IMR-90 (cell line): ENCODE measurements at regions not wholly inside any gene's neighbourhood (a gene's known extent, or its start where the extent isn't known, plus 50 kb on each side); places are given as distances from the start of the nearest gene placed in this dataset.

Source experiments
- ATAC-seq: fragments of 200-7000 bp; cut with Tn5 transposase; 2 replicates; pipeline ENCODE4 v1.9.1; 2020; ENCODE audit warnings: low read depth, mild to moderate bottlenecking, moderate library complexity
- BruUV-seq: library from RNA; stranded (reverse); fragments of 400-500 nt; replicated peaks from 2 replicates; lab custom pipeline; 2021; lab: Mats Ljungman, UMichigan
- CTCF ChIA-PET: fragments of 300-600 bp; formaldehyde crosslinking; extraction: SDS; loops from one replicate; lab custom pipeline; 2021; ENCODE audit warnings: antibody characterized with exemption; lab: Yijun Ruan, JAX
- POLR2A ChIA-PET: fragments of 300-600 bp; sonication (Branson Sonifier 250); formaldehyde crosslinking; loops from one replicate; lab custom pipeline; 2022; ENCODE audit warnings: antibody characterized with exemption; ENCODE audit not compliant: unreplicated experiment; lab: Charles Lee
- DNase-seq: peaks from one replicate; pipeline ENCODE4 v3.0.0; 2013
- H2AFZ ChIP-seq: replicated peaks from 2 replicates; pipeline ENCODE3; 2013; ENCODE audit warnings: low read length, mild to moderate bottlenecking; ENCODE audit not compliant: poor library complexity
- H2AK5ac ChIP-seq: 2 replicates; pipeline ENCODE4 v1.6.1; 2013; ENCODE audit warnings: low read depth, low read length, inconsistent platforms
- H2AK9ac ChIP-seq: replicated peaks from 2 replicates; pipeline ENCODE3; 2013; ENCODE audit warnings: mild to moderate bottlenecking, low read depth, low read length, moderate library complexity; ENCODE audit not compliant: poor library complexity
- H2BK120ac ChIP-seq: 2 replicates; pipeline ENCODE4 v1.6.1; 2013; ENCODE audit warnings: low read depth, low read length, inconsistent platforms
- H2BK15ac ChIP-seq: 3 replicates; pipeline ENCODE4 v1.6.1; 2013; ENCODE audit warnings: low read depth, low read length, inconsistent platforms
- H2BK20ac ChIP-seq: 2 replicates; pipeline ENCODE4 v1.6.1; 2013; ENCODE audit warnings: low read depth, mild to moderate bottlenecking, inconsistent platforms, low read length, moderate library complexity
- H2BK5ac ChIP-seq: 2 replicates; pipeline ENCODE4 v1.6.1; 2013; ENCODE audit warnings: mild to moderate bottlenecking, low read depth, low read length, inconsistent platforms; ENCODE audit not compliant: poor library complexity, severe bottlenecking
- H3K14ac ChIP-seq: replicated peaks from 2 replicates; pipeline ENCODE4 v1.6.1; 2013; ENCODE audit warnings: low read depth, low read length, inconsistent platforms
- H3K18ac ChIP-seq: 2 replicates; pipeline ENCODE4 v1.6.1; 2013; ENCODE audit warnings: low read depth, low read length, control low read depth
- H3K23ac ChIP-seq: 2 replicates; pipeline ENCODE4 v1.6.1; 2013; ENCODE audit warnings: low read depth, low read length, inconsistent platforms
- H3K27ac ChIP-seq: 2 replicates; pipeline ENCODE4 v1.5.1; 2013; ENCODE audit warnings: mild to moderate bottlenecking, control low read depth, low read length; ENCODE audit not compliant: insufficient read depth
- H3K27me3 ChIP-seq: 2 replicates; pipeline ENCODE4 v1.6.1; 2013; ENCODE audit warnings: low read length; ENCODE audit not compliant: control insufficient read depth, insufficient read depth
- H3K36me3 ChIP-seq: 2 replicates; pipeline ENCODE4 v1.6.1; 2013; ENCODE audit warnings: low read length, mixed read lengths; ENCODE audit not compliant: control insufficient read depth, insufficient read depth
- H3K4ac ChIP-seq: 2 replicates; pipeline ENCODE4 v1.6.1; 2013; ENCODE audit warnings: low read depth, low read length, inconsistent platforms
- H3K4me1 ChIP-seq: 2 replicates; pipeline ENCODE4 v1.6.1; 2013; ENCODE audit warnings: low read length, mixed read lengths; ENCODE audit not compliant: control insufficient read depth, insufficient read depth
- H3K4me2 ChIP-seq: 2 replicates; pipeline ENCODE4 v1.6.1; 2013; ENCODE audit warnings: low read depth, mild to moderate bottlenecking, control low read depth, low read length, moderate library complexity
- H3K4me3 ChIP-seq: 2 replicates; pipeline ENCODE4 v1.5.1; 2013; ENCODE audit warnings: low read depth, mild to moderate bottlenecking, control low read depth, low read length, moderate library complexity; ENCODE audit not compliant: insufficient read depth
- H3K56ac ChIP-seq: 2 replicates; pipeline ENCODE4 v1.6.1; 2013; ENCODE audit warnings: low read length, inconsistent platforms; ENCODE audit not compliant: insufficient read depth; ENCODE audit errors: extremely low read depth
- H3K79me1 ChIP-seq, 2 experiments: 2 replicates each; pipeline ENCODE4 v1.6.1; 2013; ENCODE audit warnings: low read length in 2 of 2, inconsistent platforms in 1 of 2, low read depth in 1 of 2
- H3K9ac ChIP-seq: 2 replicates; pipeline ENCODE4 v1.6.1; 2013; ENCODE audit warnings: low read depth, low read length, control low read depth
- H3K9me1 ChIP-seq: 2 replicates; pipeline ENCODE4 v1.6.1; 2013; ENCODE audit warnings: low read length, inconsistent platforms; ENCODE audit not compliant: insufficient read depth
- H3K9me3 ChIP-seq: 2 replicates; pipeline ENCODE4 v1.6.1; 2013; ENCODE audit warnings: low read length; ENCODE audit not compliant: control insufficient read depth, insufficient read depth
- H4K20me1 ChIP-seq: 2 replicates; pipeline ENCODE4 v1.6.1; 2013; ENCODE audit warnings: low read length, inconsistent platforms; ENCODE audit not compliant: insufficient read depth
- H4K5ac ChIP-seq: 2 replicates; pipeline ENCODE4 v1.6.1; 2013; ENCODE audit warnings: mild to moderate bottlenecking, low read depth, low read length, control low read depth
- H4K8ac ChIP-seq, 2 experiments: 2 replicates each; pipeline ENCODE4 v1.6.1; 2013; ENCODE audit warnings: low read depth in 2 of 2, low read length in 2 of 2, control low read depth in 1 of 2, inconsistent platforms in 1 of 2
- H4K91ac ChIP-seq: 2 replicates; pipeline ENCODE4 v1.6.1; 2013; ENCODE audit warnings: low read depth, low read length, inconsistent platforms; ENCODE audit not compliant: insufficient read depth
- BHLHE40 ChIP-seq: fragments of 150-350 bp; IDR thresholded peaks from 2 replicates; pipeline ENCODE4 v1.6.1; 2016; ENCODE audit warnings: mild to moderate bottlenecking, low read depth, low read length
- CEBPB ChIP-seq: IDR thresholded peaks from 2 replicates; pipeline ENCODE4 v1.6.1; 2012; ENCODE audit warnings: low read depth, low read length, improper control_type of control experiment
- CHD1 ChIP-seq: IDR thresholded peaks from 2 replicates; pipeline ENCODE4 v1.6.1; 2012; ENCODE audit warnings: low read depth, low read length, improper control_type of control experiment
- FOS ChIP-seq: fragments of 150-350 bp; IDR thresholded peaks from 2 replicates; pipeline ENCODE4 v1.6.1; 2016; ENCODE audit warnings: low read depth, low read length
- MAZ ChIP-seq: IDR thresholded peaks from 2 replicates; pipeline ENCODE4 v1.6.1; 2012; ENCODE audit warnings: low read depth, mild to moderate bottlenecking, low read length, improper control_type of control experiment, moderate library complexity, borderline replicate concordance
- POLR2A ChIP-seq: IDR thresholded peaks from 2 replicates; pipeline ENCODE4 v1.6.1; 2012; ENCODE audit warnings: mild to moderate bottlenecking, low read depth, low read length
- RAD21 ChIP-seq: IDR thresholded peaks from 2 replicates; pipeline ENCODE4 v1.6.1; 2012; ENCODE audit warnings: low read length, improper control_type of control experiment
- RFX5 ChIP-seq: IDR thresholded peaks from 2 replicates; pipeline ENCODE4 v1.8.0; 2012; ENCODE audit warnings: low read depth, mild to moderate bottlenecking, low read length, moderate library complexity
- SMC3 ChIP-seq: fragments of 150-350 bp; IDR thresholded peaks from 2 replicates; pipeline ENCODE4 v1.6.1; 2016; ENCODE audit warnings: low read depth, mild to moderate bottlenecking, antibody characterized with exemption, low read length, moderate library complexity
- WGBS, 2 experiments: methylation state at CpG; one replicate each; pipeline versions ENCODE4 v1.1.5 to v1.1.7; 2013; ENCODE audit warnings: missing lambda C conversion rate in 2 of 2; ENCODE audit not compliant: insufficient read length in 1 of 2; ENCODE audit errors: extremely low coverage in 2 of 2; 5-methylcytosine and 5-hydroxymethylcytosine counted together
- dilution Hi-C: fragments of 300-500 bp; cut with HindIII; formaldehyde crosslinking; loops from one replicate; pipeline ENCODE4 v1.14.3; 2018; ENCODE audit warnings: low sequenced_read_pairs; ENCODE audit not compliant: unreplicated experiment
- in situ Hi-C: fragments of 300-500 bp; cut with MboI; formaldehyde crosslinking; loops from 3 replicates; pipeline ENCODE4 v1.14.3; 2019; ENCODE audit warnings: low sequenced_read_pairs, inconsistent platforms, mixed read lengths
- intact Hi-C: fragments of 100-400 bp; cut with micrococcal nuclease; formaldehyde crosslinking; loops from 2 replicates; pipeline ENCODE4 v1.10.0; 2022
- TF ChIP-seq, protein P1 (sequence below): fragments of 150-350 bp; IDR thresholded peaks from 2 replicates; pipeline ENCODE4 v1.6.1; 2016; ENCODE audit warnings: low read depth, mild to moderate bottlenecking, low read length, moderate library complexity, borderline replicate concordance
- TF ChIP-seq, protein P2 (sequence below): fragments of 150-350 bp; IDR thresholded peaks from 2 replicates; pipeline ENCODE4 v1.6.1; 2017; ENCODE audit warnings: mild to moderate bottlenecking, antibody characterized with exemption, low read length, low read depth
- TF ChIP-seq, protein P3 (sequence below): conservative IDR thresholded peaks from 2 replicates; pipeline ENCODE4 v1.5.1; 2012; ENCODE audit warnings: mild to moderate bottlenecking, low read depth, low read length, improper control_type of control experiment

DNA sequence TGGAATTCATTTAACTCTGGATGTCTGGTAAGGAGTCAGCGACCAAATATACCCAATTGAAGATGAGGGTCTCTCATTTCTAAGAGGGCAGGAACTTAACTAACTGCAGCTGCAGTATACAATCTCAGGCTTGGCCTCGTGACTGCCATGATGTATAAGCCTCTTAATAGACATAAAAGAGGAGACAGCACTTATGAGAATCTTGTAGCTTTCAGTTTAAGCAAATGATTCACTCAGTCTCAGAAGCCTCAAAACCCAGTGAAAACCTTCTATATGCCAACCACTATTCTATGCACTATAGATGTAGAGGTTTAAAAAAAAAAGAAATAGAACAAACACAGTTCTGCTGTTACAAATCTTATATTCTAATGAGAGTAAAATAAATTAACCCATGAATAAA lies 513.9 kb downstream of the TBL1XR1 start:
- in situ Hi-C loops = no loop called here
- POLR2A ChIA-PET = no interaction called here

More for the DNA sequence above, 513.9 kb downstream of the TBL1XR1 start:
- dilution Hi-C loops = no loop called here
- TF ChIP-seq FOS (no peak), MAZ (no peak), CHD1 (no peak), POLR2A (no peak), SMC3 (no peak), RFX5 (no peak), RAD21 (no peak), BHLHE40 (no peak), CEBPB (no peak)
- TF ChIP-seq, protein P1, sequence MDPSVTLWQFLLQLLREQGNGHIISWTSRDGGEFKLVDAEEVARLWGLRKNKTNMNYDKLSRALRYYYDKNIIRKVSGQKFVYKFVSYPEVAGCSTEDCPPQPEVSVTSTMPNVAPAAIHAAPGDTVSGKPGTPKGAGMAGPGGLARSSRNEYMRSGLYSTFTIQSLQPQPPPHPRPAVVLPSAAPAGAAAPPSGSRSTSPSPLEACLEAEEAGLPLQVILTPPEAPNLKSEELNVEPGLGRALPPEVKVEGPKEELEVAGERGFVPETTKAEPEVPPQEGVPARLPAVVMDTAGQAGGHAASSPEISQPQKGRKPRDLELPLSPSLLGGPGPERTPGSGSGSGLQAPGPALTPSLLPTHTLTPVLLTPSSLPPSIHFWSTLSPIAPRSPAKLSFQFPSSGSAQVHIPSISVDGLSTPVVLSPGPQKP = no peak
- TF ChIP-seq, protein P2, sequence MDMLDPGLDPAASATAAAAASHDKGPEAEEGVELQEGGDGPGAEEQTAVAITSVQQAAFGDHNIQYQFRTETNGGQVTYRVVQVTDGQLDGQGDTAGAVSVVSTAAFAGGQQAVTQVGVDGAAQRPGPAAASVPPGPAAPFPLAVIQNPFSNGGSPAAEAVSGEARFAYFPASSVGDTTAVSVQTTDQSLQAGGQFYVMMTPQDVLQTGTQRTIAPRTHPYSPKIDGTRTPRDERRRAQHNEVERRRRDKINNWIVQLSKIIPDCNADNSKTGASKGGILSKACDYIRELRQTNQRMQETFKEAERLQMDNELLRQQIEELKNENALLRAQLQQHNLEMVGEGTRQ = no peak
- TF ChIP-seq, protein P3, sequence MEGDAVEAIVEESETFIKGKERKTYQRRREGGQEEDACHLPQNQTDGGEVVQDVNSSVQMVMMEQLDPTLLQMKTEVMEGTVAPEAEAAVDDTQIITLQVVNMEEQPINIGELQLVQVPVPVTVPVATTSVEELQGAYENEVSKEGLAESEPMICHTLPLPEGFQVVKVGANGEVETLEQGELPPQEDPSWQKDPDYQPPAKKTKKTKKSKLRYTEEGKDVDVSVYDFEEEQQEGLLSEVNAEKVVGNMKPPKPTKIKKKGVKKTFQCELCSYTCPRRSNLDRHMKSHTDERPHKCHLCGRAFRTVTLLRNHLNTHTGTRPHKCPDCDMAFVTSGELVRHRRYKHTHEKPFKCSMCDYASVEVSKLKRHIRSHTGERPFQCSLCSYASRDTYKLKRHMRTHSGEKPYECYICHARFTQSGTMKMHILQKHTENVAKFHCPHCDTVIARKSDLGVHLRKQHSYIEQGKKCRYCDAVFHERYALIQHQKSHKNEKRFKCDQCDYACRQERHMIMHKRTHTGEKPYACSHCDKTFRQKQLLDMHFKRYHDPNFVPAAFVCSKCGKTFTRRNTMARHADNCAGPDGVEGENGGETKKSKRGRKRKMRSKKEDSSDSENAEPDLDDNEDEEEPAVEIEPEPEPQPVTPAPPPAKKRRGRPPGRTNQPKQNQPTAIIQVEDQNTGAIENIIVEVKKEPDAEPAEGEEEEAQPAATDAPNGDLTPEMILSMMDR = no peak
- H3K27ac ChIP-seq = no peak overlapping the region
- no peak overlapping the region for H3K4ac ChIP-seq
- no peak overlapping the region for H2AK5ac ChIP-seq
- intact Hi-C loops = no loop called here
- H3K4me2 ChIP-seq = no peak overlapping the region
- no CpG with 5 or more reads among the region's 2 CpGs for WGBS, 2 experiments
- no peaks in the 10 kb centered on the region for H3K9me3 ChIP-seq
- CTCF ChIA-PET = no interaction called here
- H4K5ac ChIP-seq = no peak overlapping the region
- no peak overlapping the region for H2BK120ac ChIP-seq
- H3K23ac ChIP-seq = no peak overlapping the region
- no peak overlapping the region for H3K56ac ChIP-seq
- H4K91ac ChIP-seq = no peak overlapping the region
- no peaks in the 10 kb centered on the region for H3K4me1 ChIP-seq
- no peak overlapping the region for H2BK5ac ChIP-seq
- H3K14ac ChIP-seq = no peak overlapping the region
- H3K9me1 ChIP-seq = no peaks in the 10 kb centered on the region
- H2BK15ac ChIP-seq = no peak overlapping the region
- H2BK20ac ChIP-seq = no peak overlapping the region
- BruUV-seq = no TSS peak
- H3K4me3 ChIP-seq = no peak overlapping the region
- H3K9ac ChIP-seq = no peak overlapping the region
- no peak overlapping the region for H3K18ac ChIP-seq
- H3K79me1 ChIP-seq = no peaks in the 10 kb centered on the region
- H4K8ac ChIP-seq = no peak overlapping the region
- no peak overlapping the region for H2AFZ ChIP-seq
- H4K20me1 ChIP-seq = no peaks in the 10 kb centered on the region
- no peaks in the 10 kb centered on the region for H3K27me3 ChIP-seq
- no peak overlapping the region for H2AK9ac ChIP-seq
- no peak for DNase-seq
- H3K36me3 ChIP-seq = no peaks in the 10 kb centered on the region
- ATAC-seq = no peak
